Peyer's patch (tissue), 4 donors: ENCODE measurements at regions not wholly inside any gene's neighbourhood (a gene's known extent, or its start where the extent isn't known, plus 50 kb on each side); places are given as distances from the start of the nearest gene placed in this dataset.

Experiments used
- DNase-seq, 3 donors: peaks; one replicate each; pipeline ENCODE4 v3.0.0-alpha.2; 2017 to 2019
- H3K27ac ChIP-seq, 4 donors: fragments of 200-600 bp; sonication (generic); one replicate each; pipeline ENCODE4 v1.5.1; 2016 to 2019
- H3K27me3 ChIP-seq, 2 donors: fragments of 200-600 bp; sonication (generic); one replicate each; pipeline ENCODE4 v1.5.1; 2019
- H3K36me3 ChIP-seq, 3 donors: fragments of 200-600 bp; sonication (generic); one replicate each; pipeline ENCODE4 v1.5.1; 2016 to 2019
- H3K4me1 ChIP-seq, 4 donors: fragments of 200-600 bp; sonication (generic); one replicate each; pipeline ENCODE4 v1.5.1; 2016 to 2019
- H3K4me3 ChIP-seq, 4 donors: fragments of 200-600 bp; sonication (generic); 1 replicate in 3 of 4; 2 replicates in 1 of 4; pipeline ENCODE4 v1.5.1; 2016 to 2019; ENCODE audit warnings: mild to moderate bottlenecking in 1 of 4
- H3K9me3 ChIP-seq, 4 donors: fragments of 200-600 bp; sonication (generic); one replicate each; pipeline ENCODE4 v1.5.1; 2016 to 2019; ENCODE audit warnings: mild to moderate bottlenecking in 1 of 4
- CTCF ChIP-seq, 6 experiments: fragments of 450-650 bp in 4 of 6; fragments of 200-600 bp in 2 of 6; sonication (generic) in 1 of 6; IDR thresholded peaks; one replicate each; pipeline ENCODE4 v1.5.1; 2017 to 2019; ENCODE audit warnings: antibody characterized with exemption in 6 of 6, mild to moderate bottlenecking in 3 of 6, moderate library complexity in 1 of 6
- POLR2A ChIP-seq, 2 donors: fragments of 450-650 bp; IDR thresholded peaks; one replicate each; pipeline ENCODE4 v1.5.1; 2017; ENCODE audit warnings: antibody characterized with exemption in 2 of 2, mild to moderate bottlenecking in 2 of 2, moderate library complexity in 2 of 2

GRCh38 chr3:69541711-69542088 is 155.8 kb upstream of the FRMD4B start:
- DNase-seq: no peak
- H3K27ac ChIP-seq: no peak overlapping the region
- peak overlapping the region; percentile 15 to 44 (median 32) for H3K4me3 ChIP-seq
- H3K4me1 ChIP-seq: peaks cover 0 to 15% (median 0%) of the 10 kb centered on the region in 4 donors
- H3K36me3 ChIP-seq: no peaks in the 10 kb centered on the region
- peaks cover 0 to 11% of the 10 kb centered on the region in 2 donors for H3K27me3 ChIP-seq
- no peak for TF ChIP-seq CTCF (IDR thresholded peaks at IDR 0.05)
- no peak for TF ChIP-seq POLR2A (IDR thresholded peaks at IDR 0.05)
- H3K9me3 ChIP-seq: no peaks in the 10 kb centered on the region

GRCh38 chr3:69540706-69541581 is 155.1 kb upstream of the FRMD4B start:
- no peak overlapping the region for H3K27ac ChIP-seq
- H3K9me3 ChIP-seq: no peaks in the 10 kb centered on the region
- H3K27me3 ChIP-seq: peaks cover 0 to 11% of the 10 kb centered on the region in 2 donors
- DNase-seq: no peak
- peaks cover 0 to 15% (median 0%) of the 10 kb centered on the region in 4 donors for H3K4me1 ChIP-seq
- TF ChIP-seq CTCF (IDR thresholded peaks at IDR 0.05): no peak
- TF ChIP-seq POLR2A (IDR thresholded peaks at IDR 0.05): no peak
- H3K4me3 ChIP-seq: peak overlapping the region in 2 of 4 donors; percentile 42 to 44
- no peaks in the 10 kb centered on the region for H3K36me3 ChIP-seq

GRCh38 chr3:69539134-69539533 is 153.2 kb upstream of the FRMD4B start:
- no peak overlapping the region for H3K27ac ChIP-seq
- no peak overlapping the region for H3K4me3 ChIP-seq
- TF ChIP-seq CTCF (IDR thresholded peaks at IDR 0.05) (no peak), POLR2A (IDR thresholded peaks at IDR 0.05) (no peak)
- no peak for DNase-seq
- no peaks in the 10 kb centered on the region for H3K36me3 ChIP-seq
- no peaks in the 10 kb centered on the region for H3K9me3 ChIP-seq
- peaks cover 0 to 15% (median 0%) of the 10 kb centered on the region in 4 donors for H3K4me1 ChIP-seq
- H3K27me3 ChIP-seq: peaks cover 0 to 11% of the 10 kb centered on the region in 2 donors

- peaks cover 0 to 15% (median 0%) of the 10 kb centered on the region in 4 donors for H3K4me1 ChIP-seq
- no peak for DNase-seq
- H3K9me3 ChIP-seq: no peaks in the 10 kb centered on the region
- TF ChIP-seq CTCF (IDR thresholded peaks at IDR 0.05) (no peak), POLR2A (IDR thresholded peaks at IDR 0.05) (no peak)
- H3K27ac ChIP-seq: no peak overlapping the region
- no peak overlapping the region for H3K4me3 ChIP-seq
- H3K36me3 ChIP-seq: no peaks in the 10 kb centered on the region
- peaks cover 0 to 11% of the 10 kb centered on the region in 2 donors for H3K27me3 ChIP-seq
These were observed 152.4 kb upstream of the FRMD4B start for GRCh38 chr3:69538281-69538680.

GRCh38 chr3:69536306-69537020 is 150.6 kb upstream of the FRMD4B start:
- Histone ChIP-seq H3K4me1 (no peaks in the 10 kb centered on the region), H3K27me3 (no peaks in the 10 kb centered on the region), H3K9me3 (no peaks in the 10 kb centered on the region), H3K4me3 (no peak overlapping the region), H3K27ac (no peak overlapping the region), H3K36me3 (no peaks in the 10 kb centered on the region)
- no peak for TF ChIP-seq CTCF (IDR thresholded peaks at IDR 0.05)
- TF ChIP-seq POLR2A (IDR thresholded peaks at IDR 0.05): no peak
- DNase-seq: no peak
